Liver (tissue), 8 donors: ENCODE measurements at regions not wholly inside any gene's neighbourhood (a gene's known extent, or its start where the extent isn't known, plus 50 kb on each side); places are given as distances from the start of the nearest gene placed in this dataset.

Experiments
- DNase-seq: peaks from one replicate; pipeline ENCODE4 v3.0.0-alpha.2; 2017; ENCODE audit warnings: low spot score
- H3K27ac ChIP-seq, 2 donors: one replicate each; pipeline ENCODE4 v1.7.0; 2013; ENCODE audit warnings: inconsistent platforms in 2 of 2, low read length in 2 of 2, control low read depth in 1 of 2, low read depth in 1 of 2, mild to moderate bottlenecking in 1 of 2
- H3K27me3 ChIP-seq, 4 donors: one replicate each; pipeline versions ENCODE4 v1.6.1 to v1.7.0; 2013; ENCODE audit warnings: low read length in 3 of 4, inconsistent platforms in 1 of 4, mild to moderate bottlenecking in 1 of 4, moderate library complexity in 1 of 4; ENCODE audit not compliant: control insufficient read depth in 4 of 4, insufficient read depth in 4 of 4
- H3K36me3 ChIP-seq, 4 donors: one replicate each; pipeline versions ENCODE4 v1.6.1 to v1.7.0; 2013; ENCODE audit warnings: low read length in 3 of 4, mild to moderate bottlenecking in 3 of 4, low read depth in 1 of 4, moderate library complexity in 1 of 4; ENCODE audit not compliant: control insufficient read depth in 4 of 4, insufficient read depth in 3 of 4
- H3K4me1 ChIP-seq, 4 donors: one replicate each; pipeline versions ENCODE4 v1.6.1 to v1.7.0; 2013; ENCODE audit warnings: low read length in 3 of 4, mild to moderate bottlenecking in 3 of 4, moderate library complexity in 1 of 4; ENCODE audit not compliant: control insufficient read depth in 4 of 4, insufficient read depth in 4 of 4
- H3K4me3 ChIP-seq, 3 donors: one replicate each; pipeline versions ENCODE4 v1.6.1 to v1.7.0; 2013; ENCODE audit warnings: low read length in 3 of 3, control low read depth in 1 of 3, low read depth in 1 of 3, mild to moderate bottlenecking in 1 of 3
- H3K9ac ChIP-seq, 2 donors: one replicate each; pipeline ENCODE4 v1.7.0; 2013; ENCODE audit warnings: low read length in 2 of 2, mild to moderate bottlenecking in 2 of 2, moderate library complexity in 2 of 2, control low read depth in 1 of 2, low read depth in 1 of 2
- H3K9me3 ChIP-seq, 4 donors: one replicate each; pipeline versions ENCODE4 v1.6.1 to v1.7.0; 2013; ENCODE audit warnings: low read length in 3 of 4; ENCODE audit not compliant: control insufficient read depth in 4 of 4
- FOXA2 ChIP-seq: IDR thresholded peaks from 2 replicates; pipeline ENCODE4 v1.6.1; 2016; ENCODE audit warnings: antibody characterized with exemption
- HNF4A ChIP-seq, 2 donors: conservative IDR thresholded peaks; 2 replicates each; pipeline ENCODE4 v1.6.1; 2016; ENCODE audit warnings: antibody characterized with exemption in 2 of 2, mild to moderate bottlenecking in 2 of 2
- HNF4G ChIP-seq: IDR thresholded peaks from 2 replicates; pipeline ENCODE4 v1.6.1; 2016; ENCODE audit warnings: antibody characterized with exemption
- NR2F2 ChIP-seq: IDR thresholded peaks from 2 replicates; pipeline ENCODE4 v1.6.1; 2016; ENCODE audit warnings: antibody characterized with exemption
- RAD21 ChIP-seq, 2 donors: IDR thresholded peaks; 2 replicates each; pipeline ENCODE4 v1.6.1; 2016; ENCODE audit warnings: antibody characterized with exemption in 2 of 2, mild to moderate bottlenecking in 2 of 2
- RXRA ChIP-seq, 2 donors: IDR thresholded peaks; 2 replicates each; pipeline ENCODE4 v1.6.1; 2017 to 2018; ENCODE audit warnings: antibody characterized with exemption in 2 of 2, mild to moderate bottlenecking in 1 of 2
- TAF1 ChIP-seq: conservative IDR thresholded peaks from 2 replicates; pipeline ENCODE4 v1.6.1; 2016; ENCODE audit warnings: antibody characterized with exemption, mild to moderate bottlenecking
- WGBS: extraction: QIAGEN DNeasy Blood & Tissue Kit; methylation state at CpG from one replicate; pipeline ENCODE4 v1.1.7; 2013; 5-methylcytosine and 5-hydroxymethylcytosine counted together
- TF ChIP-seq, protein P1 (sequence below): fragments of 150-350 bp; IDR thresholded peaks from 2 replicates; pipeline ENCODE4 v1.5.1; 2017; ENCODE audit warnings: improper control_type of control experiment, low read depth, low read length; ENCODE audit not compliant: missing input control
- TF ChIP-seq, protein P2 (sequence below): IDR thresholded peaks from 2 replicates; pipeline ENCODE4 v1.6.1; 2016; ENCODE audit warnings: antibody characterized with exemption
- TF ChIP-seq, protein P3 (sequence below): IDR thresholded peaks from 2 replicates; pipeline ENCODE4 v1.6.1; 2016; ENCODE audit warnings: antibody characterized with exemption
- TF ChIP-seq, protein P4 (sequence below): IDR thresholded peaks from 2 replicates; pipeline ENCODE4 v1.6.1; 2016; ENCODE audit warnings: antibody characterized with exemption, mild to moderate bottlenecking
- TF ChIP-seq, protein P5 (sequence below): IDR thresholded peaks from 2 replicates; pipeline ENCODE4 v1.6.1; 2016; ENCODE audit warnings: antibody characterized with exemption
- donor health status: healthy.
- donor health status: healthy.
- donor health status: healthy.
- donor health status: healthy.
- donor health status: healthy.

DNA sequence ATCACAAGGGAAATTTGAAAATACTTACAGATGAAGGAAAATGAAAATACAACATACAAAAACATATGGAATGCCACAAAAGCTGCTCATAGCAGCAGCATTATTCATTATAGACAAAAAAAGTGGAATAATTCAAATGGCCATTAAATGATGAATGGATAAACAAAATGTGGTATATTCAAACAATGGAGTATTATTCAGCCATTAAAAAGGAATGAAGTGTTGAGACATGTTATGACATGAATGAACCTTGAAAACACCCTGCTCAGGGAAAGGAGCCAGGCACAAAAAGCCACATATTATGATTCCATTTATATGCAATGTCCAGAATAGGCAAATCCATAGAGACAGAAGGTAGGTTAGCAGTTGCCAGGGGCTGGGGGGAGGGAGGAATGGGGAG, 62.6 kb upstream of the SFMBT2 start:
- Histone ChIP-seq H3K36me3 (no peaks in the 10 kb centered on the region), H3K27me3 (no peaks in the 10 kb centered on the region), H3K9ac (no peak overlapping the region), H3K4me1 (peaks cover 0 to 6% (median 0%) of the 10 kb centered on the region in 4 donors), H3K9me3 (peaks cover 0 to 6% (median 0%) of the 10 kb centered on the region in 4 donors), H3K4me3 (no peak overlapping the region), H3K27ac (no peak overlapping the region)
- no peak for DNase-seq
- TF ChIP-seq NR2F2 (no peak), HNF4A (conservative IDR thresholded peaks at IDR 0.05) (no peak), FOXA2 (no peak), HNF4G (no peak), RXRA (IDR thresholded peaks at IDR 0.05) (no peak)
- TF ChIP-seq, protein P1, sequence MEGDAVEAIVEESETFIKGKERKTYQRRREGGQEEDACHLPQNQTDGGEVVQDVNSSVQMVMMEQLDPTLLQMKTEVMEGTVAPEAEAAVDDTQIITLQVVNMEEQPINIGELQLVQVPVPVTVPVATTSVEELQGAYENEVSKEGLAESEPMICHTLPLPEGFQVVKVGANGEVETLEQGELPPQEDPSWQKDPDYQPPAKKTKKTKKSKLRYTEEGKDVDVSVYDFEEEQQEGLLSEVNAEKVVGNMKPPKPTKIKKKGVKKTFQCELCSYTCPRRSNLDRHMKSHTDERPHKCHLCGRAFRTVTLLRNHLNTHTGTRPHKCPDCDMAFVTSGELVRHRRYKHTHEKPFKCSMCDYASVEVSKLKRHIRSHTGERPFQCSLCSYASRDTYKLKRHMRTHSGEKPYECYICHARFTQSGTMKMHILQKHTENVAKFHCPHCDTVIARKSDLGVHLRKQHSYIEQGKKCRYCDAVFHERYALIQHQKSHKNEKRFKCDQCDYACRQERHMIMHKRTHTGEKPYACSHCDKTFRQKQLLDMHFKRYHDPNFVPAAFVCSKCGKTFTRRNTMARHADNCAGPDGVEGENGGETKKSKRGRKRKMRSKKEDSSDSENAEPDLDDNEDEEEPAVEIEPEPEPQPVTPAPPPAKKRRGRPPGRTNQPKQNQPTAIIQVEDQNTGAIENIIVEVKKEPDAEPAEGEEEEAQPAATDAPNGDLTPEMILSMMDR, result no peak
- TF ChIP-seq, protein P2, sequence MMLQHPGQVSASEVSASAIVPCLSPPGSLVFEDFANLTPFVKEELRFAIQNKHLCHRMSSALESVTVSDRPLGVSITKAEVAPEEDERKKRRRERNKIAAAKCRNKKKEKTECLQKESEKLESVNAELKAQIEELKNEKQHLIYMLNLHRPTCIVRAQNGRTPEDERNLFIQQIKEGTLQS, result no peak
- TF ChIP-seq, protein P3, sequence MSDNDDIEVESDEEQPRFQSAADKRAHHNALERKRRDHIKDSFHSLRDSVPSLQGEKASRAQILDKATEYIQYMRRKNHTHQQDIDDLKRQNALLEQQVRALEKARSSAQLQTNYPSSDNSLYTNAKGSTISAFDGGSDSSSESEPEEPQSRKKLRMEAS, result no peak
- TF ChIP-seq, protein P4, sequence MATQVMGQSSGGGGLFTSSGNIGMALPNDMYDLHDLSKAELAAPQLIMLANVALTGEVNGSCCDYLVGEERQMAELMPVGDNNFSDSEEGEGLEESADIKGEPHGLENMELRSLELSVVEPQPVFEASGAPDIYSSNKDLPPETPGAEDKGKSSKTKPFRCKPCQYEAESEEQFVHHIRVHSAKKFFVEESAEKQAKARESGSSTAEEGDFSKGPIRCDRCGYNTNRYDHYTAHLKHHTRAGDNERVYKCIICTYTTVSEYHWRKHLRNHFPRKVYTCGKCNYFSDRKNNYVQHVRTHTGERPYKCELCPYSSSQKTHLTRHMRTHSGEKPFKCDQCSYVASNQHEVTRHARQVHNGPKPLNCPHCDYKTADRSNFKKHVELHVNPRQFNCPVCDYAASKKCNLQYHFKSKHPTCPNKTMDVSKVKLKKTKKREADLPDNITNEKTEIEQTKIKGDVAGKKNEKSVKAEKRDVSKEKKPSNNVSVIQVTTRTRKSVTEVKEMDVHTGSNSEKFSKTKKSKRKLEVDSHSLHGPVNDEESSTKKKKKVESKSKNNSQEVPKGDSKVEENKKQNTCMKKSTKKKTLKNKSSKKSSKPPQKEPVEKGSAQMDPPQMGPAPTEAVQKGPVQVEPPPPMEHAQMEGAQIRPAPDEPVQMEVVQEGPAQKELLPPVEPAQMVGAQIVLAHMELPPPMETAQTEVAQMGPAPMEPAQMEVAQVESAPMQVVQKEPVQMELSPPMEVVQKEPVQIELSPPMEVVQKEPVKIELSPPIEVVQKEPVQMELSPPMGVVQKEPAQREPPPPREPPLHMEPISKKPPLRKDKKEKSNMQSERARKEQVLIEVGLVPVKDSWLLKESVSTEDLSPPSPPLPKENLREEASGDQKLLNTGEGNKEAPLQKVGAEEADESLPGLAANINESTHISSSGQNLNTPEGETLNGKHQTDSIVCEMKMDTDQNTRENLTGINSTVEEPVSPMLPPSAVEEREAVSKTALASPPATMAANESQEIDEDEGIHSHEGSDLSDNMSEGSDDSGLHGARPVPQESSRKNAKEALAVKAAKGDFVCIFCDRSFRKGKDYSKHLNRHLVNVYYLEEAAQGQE, result no peak

DNA sequence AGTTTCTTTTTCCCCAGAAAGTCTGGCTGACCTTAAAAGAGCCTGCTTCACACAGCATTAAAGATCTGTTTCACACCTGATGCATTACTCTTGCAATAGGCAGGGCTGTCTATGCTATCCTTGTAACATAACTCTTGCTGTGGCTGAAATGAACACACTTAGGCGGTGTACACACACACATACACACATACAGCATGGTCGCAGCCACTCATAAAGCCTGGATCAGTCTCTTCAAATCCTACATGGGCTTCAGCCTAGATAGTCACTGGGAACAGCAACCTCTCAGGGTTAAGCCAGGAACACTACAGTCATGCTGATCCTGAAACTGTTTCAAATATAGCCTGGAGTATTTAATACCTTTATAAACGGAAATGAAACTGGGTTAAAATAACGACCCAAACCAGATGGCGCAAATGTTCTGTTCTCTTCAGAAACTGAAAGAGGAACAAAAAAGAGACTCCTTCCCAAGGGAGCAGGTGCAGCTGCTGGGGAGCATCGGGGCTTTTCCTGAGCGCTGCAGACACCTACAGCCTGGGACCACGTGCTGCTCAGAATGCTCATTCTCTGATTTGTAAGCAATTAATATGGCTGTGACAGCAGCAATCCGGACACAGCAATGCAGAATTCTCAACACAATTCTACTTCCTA, 61.0 kb upstream of the SFMBT2 start:
- Histone ChIP-seq H3K4me3 (no peak overlapping the region), H3K4me1 (peaks cover 0 to 6% (median 0%) of the 10 kb centered on the region in 4 donors), H3K36me3 (no peaks in the 10 kb centered on the region), H3K27ac (no peak overlapping the region), H3K9ac (no peak overlapping the region), H3K9me3 (no peaks in the 10 kb centered on the region), H3K27me3 (no peaks in the 10 kb centered on the region)
- TF ChIP-seq RAD21 (IDR thresholded peaks at IDR 0.05), result no peak
- no peak for TF ChIP-seq TAF1
- TF ChIP-seq, protein P1, result no peak
- TF ChIP-seq, protein P5, sequence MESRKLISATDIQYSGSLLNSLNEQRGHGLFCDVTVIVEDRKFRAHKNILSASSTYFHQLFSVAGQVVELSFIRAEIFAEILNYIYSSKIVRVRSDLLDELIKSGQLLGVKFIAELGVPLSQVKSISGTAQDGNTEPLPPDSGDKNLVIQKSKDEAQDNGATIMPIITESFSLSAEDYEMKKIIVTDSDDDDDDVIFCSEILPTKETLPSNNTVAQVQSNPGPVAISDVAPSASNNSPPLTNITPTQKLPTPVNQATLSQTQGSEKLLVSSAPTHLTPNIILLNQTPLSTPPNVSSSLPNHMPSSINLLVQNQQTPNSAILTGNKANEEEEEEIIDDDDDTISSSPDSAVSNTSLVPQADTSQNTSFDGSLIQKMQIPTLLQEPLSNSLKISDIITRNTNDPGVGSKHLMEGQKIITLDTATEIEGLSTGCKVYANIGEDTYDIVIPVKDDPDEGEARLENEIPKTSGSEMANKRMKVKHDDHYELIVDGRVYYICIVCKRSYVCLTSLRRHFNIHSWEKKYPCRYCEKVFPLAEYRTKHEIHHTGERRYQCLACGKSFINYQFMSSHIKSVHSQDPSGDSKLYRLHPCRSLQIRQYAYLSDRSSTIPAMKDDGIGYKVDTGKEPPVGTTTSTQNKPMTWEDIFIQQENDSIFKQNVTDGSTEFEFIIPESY, result no peak
- no peak for TF ChIP-seq NR2F2
- TF ChIP-seq, protein P2, result no peak
- TF ChIP-seq, protein P3, result no peak
- DNase-seq, result no peak
- WGBS, result 63% methylated on average over 9 of the region's 9 CpGs
